Common myeloid progenitor, CD34-positive (primary cell): ENCODE measurements at regions not wholly inside any gene's neighbourhood (a gene's known extent, or its start where the extent isn't known, plus 50 kb on each side); places are given as distances from the start of the nearest gene placed in this dataset.

Experiments used
- CTCF ChIA-PET: fragments of 350-600 bp; sonication (Branson Sonifier 250); formaldehyde crosslinking; loops from one replicate; lab custom pipeline; 2021; ENCODE audit warnings: antibody characterized with exemption; lab: Charles Lee
- POLR2A ChIA-PET: fragments of 350-600 bp; sonication (Branson Sonifier 250); formaldehyde crosslinking; loops from one replicate; lab custom pipeline; 2021; ENCODE audit warnings: antibody characterized with exemption; lab: Charles Lee
- DNase-seq, 3 donors: peaks; one replicate each; pipeline versions ENCODE4 v3.0.0 to v3.0.0-alpha.2; 2013
- H3K27ac ChIP-seq, 2 experiments: 1 replicate in 1 of 2; 2 replicates in 1 of 2; pipeline ENCODE4 v1.7.0; 2013; ENCODE audit warnings: inconsistent platforms in 2 of 2, low read length in 2 of 2, mild to moderate bottlenecking in 2 of 2, low read depth in 1 of 2, moderate library complexity in 1 of 2; ENCODE audit not compliant: severe bottlenecking in 2 of 2, insufficient read depth in 1 of 2, poor library complexity in 1 of 2
- H3K27me3 ChIP-seq, 5 experiments: replicated peaks in 2 of 5; 1 replicate in 3 of 5; 2 replicates in 2 of 5; pipeline versions ENCODE4 v1.6.1 to v1.7.0; 2013; ENCODE audit warnings: low read length in 4 of 5, mild to moderate bottlenecking in 2 of 5, moderate library complexity in 2 of 5, inconsistent platforms in 1 of 5; ENCODE audit not compliant: insufficient read depth in 5 of 5, control insufficient read depth in 4 of 5
- H3K36me3 ChIP-seq, 4 experiments: 1 replicate in 2 of 4; 2 replicates in 2 of 4; pipeline versions ENCODE4 v1.6.1 to v1.7.0; 2013; ENCODE audit warnings: low read length in 3 of 4, control low read depth in 1 of 4, mild to moderate bottlenecking in 1 of 4; ENCODE audit not compliant: control insufficient read depth in 4 of 4, insufficient read depth in 4 of 4
- H3K4me1 ChIP-seq, 4 experiments: 1 replicate in 3 of 4; 2 replicates in 1 of 4; pipeline versions ENCODE4 v1.6.1 to v1.7.1; 2013; ENCODE audit warnings: low read length in 3 of 4, mild to moderate bottlenecking in 3 of 4, control low read depth in 1 of 4, inconsistent platforms in 1 of 4, moderate library complexity in 1 of 4; ENCODE audit not compliant: control insufficient read depth in 4 of 4, insufficient read depth in 4 of 4; ENCODE audit errors: control extremely low read depth in 1 of 4
- H3K4me3 ChIP-seq, 7 experiments: 1 replicate in 4 of 7; 2 replicates in 3 of 7; pipeline versions ENCODE4 v1.5.1 to v1.7.0; 2013; ENCODE audit warnings: mild to moderate bottlenecking in 7 of 7, low read length in 6 of 7, moderate library complexity in 6 of 7, inconsistent platforms in 2 of 7, low read depth in 2 of 7, control low read depth in 1 of 7; ENCODE audit not compliant: insufficient read depth in 4 of 7, control insufficient read depth in 1 of 7; ENCODE audit errors: extremely low read depth in 1 of 7
- H3K9me3 ChIP-seq, 5 experiments: 1 replicate in 4 of 5; 2 replicates in 1 of 5; pipeline versions ENCODE4 v1.6.1 to v1.7.1; 2013; ENCODE audit warnings: low read length in 4 of 5, mild to moderate bottlenecking in 2 of 5, inconsistent platforms in 1 of 5, low read depth in 1 of 5, moderate library complexity in 1 of 5; ENCODE audit not compliant: control insufficient read depth in 4 of 5, insufficient read depth in 2 of 5; ENCODE audit errors: control extremely low read depth in 1 of 5
- WGBS: methylation state at CpG from one replicate; pipeline ENCODE4 v1.1.5; 2013; ENCODE audit not compliant: insufficient coverage; 5-methylcytosine and 5-hydroxymethylcytosine counted together

GRCh38 chr15:93307513-93307912 lies 218.5 kb upstream of the RGMA start:
- Histone ChIP-seq H3K27me3 (peaks cover 0 to 3% (median 0%) of the 10 kb centered on the region in 5 experiments), H3K4me1 (no peaks in the 10 kb centered on the region), H3K9me3 (no peaks in the 10 kb centered on the region), H3K27ac (no peak overlapping the region), H3K4me3 (no peak overlapping the region), H3K36me3 (no peaks in the 10 kb centered on the region)
- no peak for DNase-seq
- WGBS = 97% methylated on average over 11 of the region's 14 CpGs
- CTCF ChIA-PET = no interaction called here
- POLR2A ChIA-PET = interaction anchor here (0.6 kb wide), 1 partner anchor 142 kb away, joined by 3 read pairs; no protein-coding TSS in a partner anchor

GRCh38 chr15:93305306-93305705 lies 216.3 kb upstream of the RGMA start:
- H3K27ac ChIP-seq = no peak overlapping the region
- peaks cover 0 to 5% (median 0%) of the 10 kb centered on the region in 5 experiments for H3K27me3 ChIP-seq
- WGBS = 100% methylated on average over 1 of the region's 2 CpGs
- H3K4me1 ChIP-seq = no peaks in the 10 kb centered on the region
- no peaks in the 10 kb centered on the region for H3K36me3 ChIP-seq
- ChIA-PET CTCF (no interaction called here), POLR2A (no interaction called here)
- DNase-seq = no peak
- no peak overlapping the region for H3K4me3 ChIP-seq
- H3K9me3 ChIP-seq = no peaks in the 10 kb centered on the region

GRCh38 chr15:93302080-93302765 lies 213.2 kb upstream of the RGMA start:
- no peak for DNase-seq
- ChIA-PET CTCF (no interaction called here), POLR2A (no interaction called here)
- Histone ChIP-seq H3K36me3 (no peaks in the 10 kb centered on the region), H3K9me3 (no peaks in the 10 kb centered on the region), H3K27me3 (peaks cover 0 to 5% (median 0%) of the 10 kb centered on the region in 5 experiments), H3K27ac (no peak overlapping the region), H3K4me3 (no peak overlapping the region), H3K4me1 (no peaks in the 10 kb centered on the region)
- WGBS = 78% methylated on average over 6 of the region's 6 CpGs

GRCh38 chr15:93300796-93301195 lies 211.8 kb upstream of the RGMA start:
- POLR2A ChIA-PET = no interaction called here
- Histone ChIP-seq H3K9me3 (no peaks in the 10 kb centered on the region), H3K36me3 (no peaks in the 10 kb centered on the region), H3K27ac (no peak overlapping the region), H3K4me3 (no peak overlapping the region), H3K4me1 (no peaks in the 10 kb centered on the region), H3K27me3 (peaks cover 0 to 5% (median 0%) of the 10 kb centered on the region in 5 experiments)
- DNase-seq = no peak
- CTCF ChIA-PET = no interaction called here
- 90% methylated on average over 3 of the region's 3 CpGs for WGBS

- CTCF ChIA-PET = no interaction called here
- no peak overlapping the region for H3K4me3 ChIP-seq
- H3K36me3 ChIP-seq = no peaks in the 10 kb centered on the region
- H3K4me1 ChIP-seq = no peaks in the 10 kb centered on the region
- DNase-seq = no peak
- POLR2A ChIA-PET = no interaction called here
- H3K27ac ChIP-seq = no peak overlapping the region
- H3K9me3 ChIP-seq = no peaks in the 10 kb centered on the region
- peaks cover 0 to 5% (median 0%) of the 10 kb centered on the region in 5 experiments for H3K27me3 ChIP-seq
- 97% methylated on average over 6 of the region's 6 CpGs for WGBS
These were observed 210.7 kb upstream of the RGMA start for GRCh38 chr15:93299675-93300074.

GRCh38 chr15:93298901-93299300 lies 209.9 kb upstream of the RGMA start:
- Histone ChIP-seq H3K27me3 (peaks cover 0 to 5% (median 0%) of the 10 kb centered on the region in 5 experiments), H3K4me3 (no peak overlapping the region), H3K36me3 (no peaks in the 10 kb centered on the region), H3K27ac (no peak overlapping the region), H3K9me3 (no peaks in the 10 kb centered on the region), H3K4me1 (no peaks in the 10 kb centered on the region)
- ChIA-PET POLR2A (no interaction called here), CTCF (no interaction called here)
- WGBS = 83% methylated on average over 6 of the region's 9 CpGs
- DNase-seq = no peak

- no peak overlapping the region for H3K4me3 ChIP-seq
- H3K27ac ChIP-seq = no peak overlapping the region
- H3K27me3 ChIP-seq = peaks cover 0 to 3% (median 0%) of the 10 kb centered on the region in 5 experiments
- H3K9me3 ChIP-seq = no peaks in the 10 kb centered on the region
- H3K4me1 ChIP-seq = peaks cover 0 to 2% (median 0%) of the 10 kb centered on the region in 4 experiments
- CTCF ChIA-PET = no interaction called here
- POLR2A ChIA-PET = no interaction called here
- no peaks in the 10 kb centered on the region for H3K36me3 ChIP-seq
- DNase-seq = no peak
- WGBS = 50% methylated on average over 4 of the region's 6 CpGs
These were observed 207.9 kb upstream of the RGMA start for GRCh38 chr15:93296759-93297500.
